MM.1S (cell line): ENCODE measurements at regions not wholly inside any gene's neighbourhood (a gene's known extent, or its start where the extent isn't known, plus 50 kb on each side); places are given as distances from the start of the nearest gene placed in this dataset.

Experiments used
- EZH2 ChIP-seq: fragments of 300-600 bp; sonication (generic); optimal IDR thresholded peaks from 2 replicates; pipeline ENCODE3; 2017; ENCODE audit warnings: low read depth, mild to moderate bottlenecking, antibody characterized with exemption, low read length, mixed read lengths
- EZH2phosphoT487 ChIP-seq: fragments of 300-600 bp; sonication (generic); IDR thresholded peaks from 2 replicates; pipeline ENCODE4 v1.6.1; 2018; ENCODE audit warnings: antibody characterized with exemption, low read length
- TF ChIP-seq, protein P1 (sequence below): fragments of 300-600 bp; sonication (generic); IDR thresholded peaks from 2 replicates; pipeline ENCODE4 v1.5.1; 2016; ENCODE audit warnings: antibody characterized with exemption, low read length, mixed read lengths

DNA sequence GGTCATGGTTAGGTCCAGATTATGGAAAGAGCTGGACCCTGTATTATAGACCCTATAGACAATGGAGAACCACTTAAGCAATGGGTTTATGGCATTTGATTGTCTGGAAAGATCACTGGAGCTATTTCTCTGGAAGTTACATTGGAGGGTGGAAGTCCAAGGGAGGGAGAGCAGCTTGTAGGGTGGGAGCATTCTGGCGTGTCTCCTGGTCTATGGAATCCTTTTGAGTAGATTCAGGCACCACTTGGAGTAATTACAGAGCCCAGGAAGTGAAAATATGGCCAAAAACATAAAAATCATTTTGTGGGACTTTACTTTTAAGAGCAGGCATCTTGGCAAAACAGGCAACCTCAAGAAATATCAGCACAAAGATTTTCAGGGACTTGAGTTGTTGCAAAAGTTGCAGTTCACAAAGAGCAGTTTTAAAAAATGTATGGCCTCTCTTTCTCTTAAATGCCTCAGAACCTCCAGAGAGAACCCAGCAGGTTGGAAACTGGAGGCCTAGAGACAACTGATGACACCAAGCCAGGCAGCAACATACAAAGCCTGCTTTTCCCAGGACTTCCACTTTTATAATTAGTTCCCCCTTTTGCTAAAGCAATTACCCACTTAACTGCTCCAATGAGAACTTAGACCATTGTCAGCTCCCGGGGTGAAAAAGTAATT, 331.0 kb downstream of the MYCN start:
- TF ChIP-seq, protein P1, sequence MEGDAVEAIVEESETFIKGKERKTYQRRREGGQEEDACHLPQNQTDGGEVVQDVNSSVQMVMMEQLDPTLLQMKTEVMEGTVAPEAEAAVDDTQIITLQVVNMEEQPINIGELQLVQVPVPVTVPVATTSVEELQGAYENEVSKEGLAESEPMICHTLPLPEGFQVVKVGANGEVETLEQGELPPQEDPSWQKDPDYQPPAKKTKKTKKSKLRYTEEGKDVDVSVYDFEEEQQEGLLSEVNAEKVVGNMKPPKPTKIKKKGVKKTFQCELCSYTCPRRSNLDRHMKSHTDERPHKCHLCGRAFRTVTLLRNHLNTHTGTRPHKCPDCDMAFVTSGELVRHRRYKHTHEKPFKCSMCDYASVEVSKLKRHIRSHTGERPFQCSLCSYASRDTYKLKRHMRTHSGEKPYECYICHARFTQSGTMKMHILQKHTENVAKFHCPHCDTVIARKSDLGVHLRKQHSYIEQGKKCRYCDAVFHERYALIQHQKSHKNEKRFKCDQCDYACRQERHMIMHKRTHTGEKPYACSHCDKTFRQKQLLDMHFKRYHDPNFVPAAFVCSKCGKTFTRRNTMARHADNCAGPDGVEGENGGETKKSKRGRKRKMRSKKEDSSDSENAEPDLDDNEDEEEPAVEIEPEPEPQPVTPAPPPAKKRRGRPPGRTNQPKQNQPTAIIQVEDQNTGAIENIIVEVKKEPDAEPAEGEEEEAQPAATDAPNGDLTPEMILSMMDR = no peak
- TF ChIP-seq EZH2phosphoT487 (no peak), EZH2 (no peak)
